ENCODE measurements at regions not wholly inside any gene's neighbourhood (a gene's known extent, or its start where the extent isn't known, plus 50 kb on each side); places are given as distances from the start of the nearest gene placed in this dataset.

DNA sequence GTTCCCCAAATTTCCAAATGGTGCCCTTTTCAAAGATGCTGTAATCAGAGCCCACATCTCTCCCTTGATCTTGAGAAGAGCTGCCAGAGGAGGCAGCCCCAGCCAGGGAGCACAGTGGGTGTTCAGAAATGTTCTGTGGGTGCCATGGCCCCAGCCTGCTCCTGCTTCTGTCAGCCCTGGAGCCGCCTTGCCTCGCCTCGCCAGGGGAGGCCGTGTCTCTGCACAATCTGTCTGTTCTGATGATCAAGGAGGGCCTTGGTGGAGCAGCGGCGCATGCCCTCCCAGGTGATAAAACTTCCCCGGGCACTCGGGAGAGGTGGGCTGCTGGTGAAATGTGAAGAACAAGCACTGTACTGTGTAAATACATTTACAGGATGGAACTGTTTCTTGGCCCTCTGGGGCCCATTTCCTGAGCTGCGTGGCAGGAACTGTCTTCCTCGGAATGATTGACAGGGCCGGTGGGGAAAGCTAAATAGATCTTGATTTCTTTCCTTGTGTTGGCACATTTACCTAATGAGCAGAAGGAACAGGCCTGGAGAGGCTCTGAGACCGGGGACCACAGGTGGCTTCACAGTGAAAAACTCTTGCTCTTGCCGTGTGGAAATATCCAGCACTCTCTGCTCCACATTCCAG is 207.8 kb upstream of the PODXL start:
- TF ChIP-seq, protein P1, sequence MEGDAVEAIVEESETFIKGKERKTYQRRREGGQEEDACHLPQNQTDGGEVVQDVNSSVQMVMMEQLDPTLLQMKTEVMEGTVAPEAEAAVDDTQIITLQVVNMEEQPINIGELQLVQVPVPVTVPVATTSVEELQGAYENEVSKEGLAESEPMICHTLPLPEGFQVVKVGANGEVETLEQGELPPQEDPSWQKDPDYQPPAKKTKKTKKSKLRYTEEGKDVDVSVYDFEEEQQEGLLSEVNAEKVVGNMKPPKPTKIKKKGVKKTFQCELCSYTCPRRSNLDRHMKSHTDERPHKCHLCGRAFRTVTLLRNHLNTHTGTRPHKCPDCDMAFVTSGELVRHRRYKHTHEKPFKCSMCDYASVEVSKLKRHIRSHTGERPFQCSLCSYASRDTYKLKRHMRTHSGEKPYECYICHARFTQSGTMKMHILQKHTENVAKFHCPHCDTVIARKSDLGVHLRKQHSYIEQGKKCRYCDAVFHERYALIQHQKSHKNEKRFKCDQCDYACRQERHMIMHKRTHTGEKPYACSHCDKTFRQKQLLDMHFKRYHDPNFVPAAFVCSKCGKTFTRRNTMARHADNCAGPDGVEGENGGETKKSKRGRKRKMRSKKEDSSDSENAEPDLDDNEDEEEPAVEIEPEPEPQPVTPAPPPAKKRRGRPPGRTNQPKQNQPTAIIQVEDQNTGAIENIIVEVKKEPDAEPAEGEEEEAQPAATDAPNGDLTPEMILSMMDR (IDR thresholded peaks at IDR 0.05; ENCODE audit: low read depth, low read length, poor library complexity, severe bottlenecking), result no peak
- TF ChIP-seq EZH2phosphoT487 (IDR thresholded peaks at IDR 0.05; ENCODE audit: borderline replicate concordance, low read length), result no peak
